ENCODE measurements at regions not wholly inside any gene's neighbourhood (a gene's known extent, or its start where the extent isn't known, plus 50 kb on each side); places are given as distances from the start of the nearest gene placed in this dataset.
A peak's percentile ranks its signal among the peaks of the same experiment; 100 is the strongest.

- Histone ChIP-seq H3K9me1 (ENCODE audit: control insufficient read depth, insufficient read depth, low read length) (no peaks in the 10 kb centered on the region), H4K20me1 (replicated peaks; ENCODE audit: control insufficient read depth, insufficient read depth, low read length) (no peaks in the 10 kb centered on the region), H3K9ac (ENCODE audit: insufficient read depth in 1 of 2, low read depth in 2 of 2, low read length in 2 of 2) (no peak overlapping the region), H2AFZ (ENCODE audit: low read depth, low read length) (no peak overlapping the region), H3K4me3 (no peak overlapping the region), H3K36me3 (ENCODE audit: control insufficient read depth, insufficient read depth, low read length) (no peaks in the 10 kb centered on the region), H3K9me3 (replicated peaks; ENCODE audit: control insufficient read depth, insufficient read depth, low read depth, low read length) (no peaks in the 10 kb centered on the region; the same call in 1 of the 2 replicates), H3K27ac (ENCODE audit: extremely low read depth, low read depth, low read length) (no peak overlapping the region), H3K4me1 (replicated peaks in 1 of 2; ENCODE audit: control insufficient read depth in 2 of 2, insufficient read depth in 2 of 2, low read length in 2 of 2) (no peaks in the 10 kb centered on the region), H3K4me2 (ENCODE audit: insufficient read depth, low read length) (no peak overlapping the region), H3K27me3 (ENCODE audit: control insufficient read depth in 2 of 2, insufficient read depth in 2 of 2, low read length in 2 of 2) (no peaks in the 10 kb centered on the region; a peak in 1 of 5 replicates), H3K79me2 (ENCODE audit: control insufficient read depth, insufficient read depth, low read length) (no peaks in the 10 kb centered on the region)
- 0% methylated on average over 1 of the region's 1 CpG for WGBS (ENCODE audit: insufficient coverage, low coverage, missing lambda C conversion rate)
- FAIRE-seq, result no peak
- ChIA-PET CTCF (ENCODE audit: low intra/inter-chr PET ratio) (no interaction called here), POLR2A (interaction anchor here (1.4 kb wide), 1 partner anchor 9 kb away, joined by 3 read pairs; no protein-coding TSS in a partner anchor)
- BruUV-seq (replicated peaks), result no TSS peak
- in situ Hi-C loops (cut with MboI), result no loop called here
- no peak for ATAC-seq
- intact Hi-C loops (cut with micrococcal nuclease), result no loop called here
- TF ChIP-seq RAD51 (IDR thresholded peaks at IDR 0.05; ENCODE audit: borderline replicate concordance, low read depth) (no peak), ZNF316 (IDR thresholded peaks at IDR 0.05) (peak; percentile 45), HDAC3 (IDR thresholded peaks at IDR 0.05; ENCODE audit: borderline replicate concordance, partially characterized antibody) (no peak)
- no peak for DNase-seq (ENCODE audit: extremely low read depth in 1 of 4, low spot score in 3 of 4)
These were observed 147.2 kb upstream of the ERCC4 start for GRCh38 chr16:13772782-13773181.

GRCh38 chr16:13779676-13780075 lies 140.3 kb upstream of the ERCC4 start:
- Histone ChIP-seq H3K9ac (ENCODE audit: insufficient read depth in 1 of 2, low read depth in 2 of 2, low read length in 2 of 2) (peak overlapping the region in 1 of 2 experiments; percentile 40; a peak in 2 of 4 replicates), H3K27me3 (ENCODE audit: control insufficient read depth in 2 of 2, insufficient read depth in 2 of 2, low read length in 2 of 2) (no peaks in the 10 kb centered on the region; a peak in 1 of 5 replicates), H3K27ac (ENCODE audit: extremely low read depth, low read depth, low read length) (peak overlapping the region; percentile 64; the same call in 2 of the 3 replicates), H4K20me1 (replicated peaks; ENCODE audit: control insufficient read depth, insufficient read depth, low read length) (no peaks in the 10 kb centered on the region), H3K4me2 (ENCODE audit: insufficient read depth, low read length) (peak overlapping the region; percentile 77), H3K4me3 (peak overlapping the region; percentile 8; the same call in 1 of the 2 replicates), H3K9me3 (replicated peaks; ENCODE audit: control insufficient read depth, insufficient read depth, low read depth, low read length) (no peaks in the 10 kb centered on the region; the same call in 1 of the 2 replicates), H3K4me1 (replicated peaks in 1 of 2; ENCODE audit: control insufficient read depth in 2 of 2, insufficient read depth in 2 of 2, low read length in 2 of 2) (0 out of 5 replicates have a peak, but pooled peaks cover 0 to 4% of the 10 kb centered on the region in 2 experiments), H3K36me3 (ENCODE audit: control insufficient read depth, insufficient read depth, low read length) (no peaks in the 10 kb centered on the region), H3K9me1 (ENCODE audit: control insufficient read depth, insufficient read depth, low read length) (no peaks in the 10 kb centered on the region), H2AFZ (ENCODE audit: low read depth, low read length) (peak overlapping the region; percentile 94), H3K79me2 (ENCODE audit: control insufficient read depth, insufficient read depth, low read length) (no peaks in the 10 kb centered on the region)
- in situ Hi-C loops (cut with MboI) (no loop called here), intact Hi-C loops (cut with micrococcal nuclease) (no loop called here)
- peak; percentile 23 to 74 (median 32) for DNase-seq (ENCODE audit: extremely low read depth in 1 of 4, low spot score in 3 of 4)
- peak; percentile 89 for FAIRE-seq
- ATAC-seq, result peak; percentile 98
- CTCF ChIA-PET (ENCODE audit: low intra/inter-chr PET ratio), result no interaction called here
- WGBS (ENCODE audit: insufficient coverage, low coverage, missing lambda C conversion rate), result 2% methylated on average over 10 of the region's 12 CpGs
- POLR2A ChIA-PET, result interaction anchor here (1.2 to 1.5 kb wide), 2 partner anchors 9 to 12 kb away, joined by 5 to 8 read pairs; no protein-coding TSS in a partner anchor
- no TSS peak for BruUV-seq (replicated peaks)
- 0 out of 4 replicates have a peak, but pooled peaks of 1 of the 2 experiments have one; percentile 12 for TF ChIP-seq FOXK2 (conservative IDR thresholded peaks at IDR 0.05 in 1 of 2, IDR thresholded peaks at IDR 0.05 in 1 of 2; ENCODE audit: low read depth in 2 of 2)
- TF ChIP-seq MCM7 (IDR thresholded peaks at IDR 0.05), result no peak
- peak; percentile 93 for TF ChIP-seq CHD2 (IDR thresholded peaks at IDR 0.05; ENCODE audit: low read depth, low read length)
- TF ChIP-seq CREB3L1 (IDR thresholded peaks at IDR 0.05; ENCODE audit: borderline replicate concordance, low read depth), result peak; percentile 75; the same call in 1 of the 2 replicates
- TF ChIP-seq MNT (conservative IDR thresholded peaks at IDR 0.05), result peak; percentile 64 to 73
- TF ChIP-seq NR0B1 (IDR thresholded peaks at IDR 0.05; ENCODE audit: partially characterized antibody), result no peak
- TF ChIP-seq L3MBTL2 (IDR thresholded peaks at IDR 0.05), result peak; percentile 90
- TF ChIP-seq SPI1 (IDR thresholded peaks at IDR 0.05; ENCODE audit: borderline replicate concordance, low read depth, low read length), result peak; percentile 77; the same call in 1 of the 2 replicates
